CD4-positive, alpha-beta T cell (primary cell): ENCODE measurements at regions not wholly inside any gene's neighbourhood (a gene's known extent, or its start where the extent isn't known, plus 50 kb on each side); places are given as distances from the start of the nearest gene placed in this dataset.

ENCODE experiments used
- ATAC-seq: fragments of 200-7000 bp; cut with Tn5 transposase; one replicate; pipeline ENCODE4 v1.10.0; 2022; ENCODE audit warnings: mild to moderate bottlenecking; ENCODE audit not compliant: poor library complexity
- CTCF ChIA-PET: fragments of 350-600 bp; sonication (Branson Sonifier 250); formaldehyde crosslinking; loops from one replicate; lab custom pipeline; 2021; ENCODE audit warnings: antibody characterized with exemption, inconsistent platforms; lab: Charles Lee
- POLR2A ChIA-PET: fragments of 350-600 bp; sonication (Branson Sonifier 250); formaldehyde crosslinking; loops from one replicate; lab custom pipeline; 2021; ENCODE audit warnings: antibody characterized with exemption, inconsistent platforms; lab: Charles Lee
- DNase-seq, 14 experiments: peaks; one replicate each; pipeline ENCODE4 v3.0.0-alpha.2; 2013 to 2020; ENCODE audit warnings: mixed read lengths in 2 of 14
- H3K27ac ChIP-seq, 2 donors: one replicate each; pipeline versions ENCODE4 v1.5.1 to v1.7.0; 2013; ENCODE audit warnings: low read length in 2 of 2, low read depth in 1 of 2, mild to moderate bottlenecking in 1 of 2
- H3K27me3 ChIP-seq, 2 experiments: 1 replicate in 1 of 2; 2 replicates in 1 of 2; pipeline versions ENCODE4 v1.6.1 to v1.7.0; 2013; ENCODE audit warnings: low read length in 2 of 2, control low read depth in 1 of 2, mild to moderate bottlenecking in 1 of 2, moderate library complexity in 1 of 2; ENCODE audit not compliant: insufficient read depth in 2 of 2, control insufficient read depth in 1 of 2
- H3K36me3 ChIP-seq: one replicate; pipeline ENCODE4 v1.6.1; 2013; ENCODE audit warnings: low read length, control low read depth; ENCODE audit not compliant: insufficient read depth
- H3K4me1 ChIP-seq: one replicate; pipeline ENCODE4 v1.6.1; 2013; ENCODE audit warnings: low read length, control low read depth; ENCODE audit not compliant: insufficient read depth
- H3K4me3 ChIP-seq: one replicate; pipeline ENCODE4 v1.5.1; 2013; ENCODE audit warnings: mild to moderate bottlenecking, low read length, moderate library complexity
- H3K9me3 ChIP-seq, 2 experiments: 1 replicate in 1 of 2; 2 replicates in 1 of 2; pipeline versions ENCODE4 v1.6.1 to v1.7.0; 2013; ENCODE audit warnings: low read length in 2 of 2, mild to moderate bottlenecking in 2 of 2, control low read depth in 1 of 2, moderate library complexity in 1 of 2; ENCODE audit not compliant: control insufficient read depth in 1 of 2, insufficient read depth in 1 of 2
- H3K27ac Mint-ChIP-seq: one replicate; pipeline ENCODE4 v1.8.0; 2020; ENCODE audit warnings: mixed read lengths
- H3K27me3 Mint-ChIP-seq: one replicate; pipeline ENCODE4 v1.8.0; 2021; ENCODE audit warnings: mixed read lengths
- H3K36me3 Mint-ChIP-seq: one replicate; pipeline ENCODE4 v1.8.0; 2021; ENCODE audit warnings: low read depth, mixed read lengths
- H3K4me1 Mint-ChIP-seq: one replicate; pipeline ENCODE4 v1.8.0; 2021; ENCODE audit warnings: low read depth, mixed read lengths
- H3K4me3 Mint-ChIP-seq: one replicate; pipeline ENCODE4 v1.8.0; 2020; ENCODE audit warnings: mild to moderate bottlenecking, mixed read lengths
- H3K9me3 Mint-ChIP-seq: one replicate; pipeline ENCODE4 v1.8.0; 2020; ENCODE audit warnings: mixed read lengths
- intact Hi-C, 2 experiments: fragments of 100-400 bp; cut with DNase I in 1 of 2; cut with micrococcal nuclease in 1 of 2; formaldehyde crosslinking; loops; one replicate each; pipeline versions ENCODE4 v1.15.1 to v1.9.0; 2023 to 2025; cut with DNase I, micrococcal nuclease
- TF ChIP-seq, protein P1 (sequence below): fragments of 200-600 bp; IDR thresholded peaks from one replicate; pipeline ENCODE4 v1.8.0; 2022; ENCODE audit warnings: antibody characterized with exemption, mild to moderate bottlenecking

DNA sequence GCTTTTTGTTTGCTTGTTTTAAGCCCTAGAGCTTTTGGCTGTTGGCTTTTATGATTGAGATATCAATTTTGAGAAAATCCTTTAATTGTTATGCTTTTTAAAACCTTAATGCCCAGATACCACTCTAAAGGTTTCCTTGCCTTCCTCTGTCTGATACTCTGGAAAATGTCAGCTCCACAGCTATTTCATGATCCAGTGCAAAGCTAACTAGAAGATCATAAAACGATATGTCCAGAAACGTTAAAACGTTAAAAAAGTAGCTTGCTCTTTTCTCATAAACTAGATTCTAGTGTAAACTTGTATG, 189.5 kb upstream of the TENT5A start:
- ChIA-PET CTCF (no interaction called here), POLR2A (no interaction called here)
- ATAC-seq: no peak
- no peak overlapping the region for H3K4me3 Mint-ChIP-seq
- Histone ChIP-seq H3K36me3 (no peaks in the 10 kb centered on the region), H3K27ac (no peak overlapping the region), H3K27me3 (no peaks in the 10 kb centered on the region), H3K4me1 (no peaks in the 10 kb centered on the region), H3K9me3 (no peaks in the 10 kb centered on the region), H3K4me3 (no peak overlapping the region)
- no peaks in the 10 kb centered on the region for H3K9me3 Mint-ChIP-seq
- TF ChIP-seq, protein P1, sequence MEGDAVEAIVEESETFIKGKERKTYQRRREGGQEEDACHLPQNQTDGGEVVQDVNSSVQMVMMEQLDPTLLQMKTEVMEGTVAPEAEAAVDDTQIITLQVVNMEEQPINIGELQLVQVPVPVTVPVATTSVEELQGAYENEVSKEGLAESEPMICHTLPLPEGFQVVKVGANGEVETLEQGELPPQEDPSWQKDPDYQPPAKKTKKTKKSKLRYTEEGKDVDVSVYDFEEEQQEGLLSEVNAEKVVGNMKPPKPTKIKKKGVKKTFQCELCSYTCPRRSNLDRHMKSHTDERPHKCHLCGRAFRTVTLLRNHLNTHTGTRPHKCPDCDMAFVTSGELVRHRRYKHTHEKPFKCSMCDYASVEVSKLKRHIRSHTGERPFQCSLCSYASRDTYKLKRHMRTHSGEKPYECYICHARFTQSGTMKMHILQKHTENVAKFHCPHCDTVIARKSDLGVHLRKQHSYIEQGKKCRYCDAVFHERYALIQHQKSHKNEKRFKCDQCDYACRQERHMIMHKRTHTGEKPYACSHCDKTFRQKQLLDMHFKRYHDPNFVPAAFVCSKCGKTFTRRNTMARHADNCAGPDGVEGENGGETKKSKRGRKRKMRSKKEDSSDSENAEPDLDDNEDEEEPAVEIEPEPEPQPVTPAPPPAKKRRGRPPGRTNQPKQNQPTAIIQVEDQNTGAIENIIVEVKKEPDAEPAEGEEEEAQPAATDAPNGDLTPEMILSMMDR: no peak
- H3K27me3 Mint-ChIP-seq: no peaks in the 10 kb centered on the region
- no peaks in the 10 kb centered on the region for H3K36me3 Mint-ChIP-seq
- no peak overlapping the region for H3K27ac Mint-ChIP-seq
- DNase-seq: no peak
- no peaks in the 10 kb centered on the region for H3K4me1 Mint-ChIP-seq
- intact Hi-C loops: no loop called here

DNA sequence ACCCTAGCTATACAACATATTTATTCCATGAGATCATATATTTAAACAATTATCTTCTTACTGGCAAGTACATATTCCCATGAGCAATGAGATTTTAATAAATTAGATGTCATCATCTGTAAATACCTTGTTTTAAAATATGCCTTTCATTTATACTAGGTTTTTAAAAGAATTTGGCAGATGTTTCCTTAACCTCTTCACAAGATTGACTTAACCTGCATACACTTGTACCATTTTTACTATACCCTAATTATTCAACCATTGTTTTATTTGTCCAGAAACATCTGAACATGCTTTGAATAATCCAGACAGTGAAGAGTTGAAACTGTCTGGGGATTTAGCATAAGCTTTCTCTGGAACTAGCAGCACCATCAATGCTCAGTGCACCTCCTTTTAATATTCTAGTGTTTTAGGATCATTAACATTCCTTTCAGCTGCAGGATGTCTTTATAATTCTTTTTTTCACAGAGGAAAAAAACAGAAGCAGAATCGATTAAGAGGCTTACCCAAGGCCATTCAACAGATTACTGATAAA, 188.0 kb upstream of the TENT5A start:
- Histone ChIP-seq H3K4me3 (no peak overlapping the region), H3K27ac (no peak overlapping the region), H3K9me3 (no peaks in the 10 kb centered on the region), H3K36me3 (no peaks in the 10 kb centered on the region), H3K4me1 (no peaks in the 10 kb centered on the region), H3K27me3 (no peaks in the 10 kb centered on the region)
- DNase-seq (no peak), ATAC-seq (no peak)
- no peaks in the 10 kb centered on the region for H3K4me1 Mint-ChIP-seq
- TF ChIP-seq, protein P1: no peak
- H3K27me3 Mint-ChIP-seq: no peaks in the 10 kb centered on the region
- H3K36me3 Mint-ChIP-seq: no peaks in the 10 kb centered on the region
- no peaks in the 10 kb centered on the region for H3K9me3 Mint-ChIP-seq
- H3K4me3 Mint-ChIP-seq: no peak overlapping the region
- ChIA-PET CTCF (no interaction called here), POLR2A (no interaction called here)
- intact Hi-C loops: no loop called here
- no peak overlapping the region for H3K27ac Mint-ChIP-seq

DNA sequence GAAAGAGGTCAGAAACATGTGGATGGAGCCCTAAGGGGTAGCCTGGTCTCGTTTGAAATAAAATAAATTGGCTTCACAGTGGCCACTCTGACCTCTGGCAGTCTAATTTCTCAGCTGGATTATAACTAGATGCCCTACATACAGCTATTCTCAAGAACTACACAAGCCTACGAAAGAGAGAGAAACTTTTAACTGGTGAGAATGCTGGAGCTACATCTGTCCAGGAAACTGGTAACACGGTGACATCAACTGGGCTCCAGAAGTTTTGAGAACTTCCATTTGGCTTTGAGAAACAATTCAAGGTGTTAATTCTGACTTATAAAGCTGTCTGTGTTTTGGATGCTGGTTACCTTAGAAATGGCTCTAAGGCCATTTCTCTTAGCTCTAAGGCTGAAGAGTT, 187.3 kb upstream of the TENT5A start:
- no peak overlapping the region for H3K27ac Mint-ChIP-seq
- no peaks in the 10 kb centered on the region for H3K9me3 Mint-ChIP-seq
- Histone ChIP-seq H3K27ac (no peak overlapping the region), H3K9me3 (no peaks in the 10 kb centered on the region), H3K27me3 (no peaks in the 10 kb centered on the region), H3K4me3 (no peak overlapping the region), H3K4me1 (no peaks in the 10 kb centered on the region), H3K36me3 (no peaks in the 10 kb centered on the region)
- ChIA-PET CTCF (no interaction called here), POLR2A (no interaction called here)
- intact Hi-C loops: no loop called here
- DNase-seq: no peak
- no peaks in the 10 kb centered on the region for H3K4me1 Mint-ChIP-seq
- no peaks in the 10 kb centered on the region for H3K27me3 Mint-ChIP-seq
- no peaks in the 10 kb centered on the region for H3K36me3 Mint-ChIP-seq
- ATAC-seq: no peak
- TF ChIP-seq, protein P1: no peak
- H3K4me3 Mint-ChIP-seq: no peak overlapping the region
